Liver (tissue), 8 donors: ENCODE measurements at regions not wholly inside any gene's neighbourhood (a gene's known extent, or its start where the extent isn't known, plus 50 kb on each side); places are given as distances from the start of the nearest gene placed in this dataset.

Experiments
- DNase-seq: peaks from one replicate; pipeline ENCODE4 v3.0.0-alpha.2; 2017; ENCODE audit warnings: low spot score
- H3K27ac ChIP-seq, 2 donors: one replicate each; pipeline ENCODE4 v1.7.0; 2013; ENCODE audit warnings: inconsistent platforms in 2 of 2, low read length in 2 of 2, control low read depth in 1 of 2, low read depth in 1 of 2, mild to moderate bottlenecking in 1 of 2
- H3K27me3 ChIP-seq, 4 donors: one replicate each; pipeline versions ENCODE4 v1.6.1 to v1.7.0; 2013; ENCODE audit warnings: low read length in 3 of 4, inconsistent platforms in 1 of 4, mild to moderate bottlenecking in 1 of 4, moderate library complexity in 1 of 4; ENCODE audit not compliant: control insufficient read depth in 4 of 4, insufficient read depth in 4 of 4
- H3K36me3 ChIP-seq, 4 donors: one replicate each; pipeline versions ENCODE4 v1.6.1 to v1.7.0; 2013; ENCODE audit warnings: low read length in 3 of 4, mild to moderate bottlenecking in 3 of 4, low read depth in 1 of 4, moderate library complexity in 1 of 4; ENCODE audit not compliant: control insufficient read depth in 4 of 4, insufficient read depth in 3 of 4
- H3K4me1 ChIP-seq, 4 donors: one replicate each; pipeline versions ENCODE4 v1.6.1 to v1.7.0; 2013; ENCODE audit warnings: low read length in 3 of 4, mild to moderate bottlenecking in 3 of 4, moderate library complexity in 1 of 4; ENCODE audit not compliant: control insufficient read depth in 4 of 4, insufficient read depth in 4 of 4
- H3K4me3 ChIP-seq, 3 donors: one replicate each; pipeline versions ENCODE4 v1.6.1 to v1.7.0; 2013; ENCODE audit warnings: low read length in 3 of 3, control low read depth in 1 of 3, low read depth in 1 of 3, mild to moderate bottlenecking in 1 of 3
- H3K9ac ChIP-seq, 2 donors: one replicate each; pipeline ENCODE4 v1.7.0; 2013; ENCODE audit warnings: low read length in 2 of 2, mild to moderate bottlenecking in 2 of 2, moderate library complexity in 2 of 2, control low read depth in 1 of 2, low read depth in 1 of 2
- H3K9me3 ChIP-seq, 4 donors: one replicate each; pipeline versions ENCODE4 v1.6.1 to v1.7.0; 2013; ENCODE audit warnings: low read length in 3 of 4; ENCODE audit not compliant: control insufficient read depth in 4 of 4
- EGR1 ChIP-seq, 2 donors: IDR thresholded peaks; 2 replicates each; pipeline ENCODE4 v1.6.1; 2016 to 2018; ENCODE audit warnings: antibody characterized with exemption in 2 of 2, low read depth in 2 of 2
- FOXA1 ChIP-seq: IDR thresholded peaks from 2 replicates; pipeline ENCODE4 v1.6.1; 2016; ENCODE audit warnings: antibody characterized with exemption
- FOXA2 ChIP-seq: IDR thresholded peaks from 2 replicates; pipeline ENCODE4 v1.6.1; 2016; ENCODE audit warnings: antibody characterized with exemption
- GABPA ChIP-seq, 2 donors: IDR thresholded peaks in 1 of 2; conservative IDR thresholded peaks in 1 of 2; 2 replicates each; pipeline ENCODE4 v1.6.1; 2016; ENCODE audit warnings: antibody characterized with exemption in 2 of 2, mild to moderate bottlenecking in 1 of 2, moderate library complexity in 1 of 2
- HNF4A ChIP-seq, 2 donors: conservative IDR thresholded peaks; 2 replicates each; pipeline ENCODE4 v1.6.1; 2016; ENCODE audit warnings: antibody characterized with exemption in 2 of 2, mild to moderate bottlenecking in 2 of 2
- HNF4G ChIP-seq: IDR thresholded peaks from 2 replicates; pipeline ENCODE4 v1.6.1; 2016; ENCODE audit warnings: antibody characterized with exemption
- JUND ChIP-seq, 2 donors: IDR thresholded peaks; 2 replicates each; pipeline ENCODE4 v1.6.1; 2016; ENCODE audit warnings: antibody characterized with exemption in 2 of 2
- NR2F2 ChIP-seq: IDR thresholded peaks from 2 replicates; pipeline ENCODE4 v1.6.1; 2016; ENCODE audit warnings: antibody characterized with exemption
- RAD21 ChIP-seq, 2 donors: IDR thresholded peaks; 2 replicates each; pipeline ENCODE4 v1.6.1; 2016; ENCODE audit warnings: antibody characterized with exemption in 2 of 2, mild to moderate bottlenecking in 2 of 2
- RXRA ChIP-seq, 2 donors: IDR thresholded peaks; 2 replicates each; pipeline ENCODE4 v1.6.1; 2017 to 2018; ENCODE audit warnings: antibody characterized with exemption in 2 of 2, mild to moderate bottlenecking in 1 of 2
- SP1 ChIP-seq: IDR thresholded peaks from 2 replicates; pipeline ENCODE4 v1.6.1; 2018; ENCODE audit warnings: antibody characterized with exemption, mild to moderate bottlenecking
- TAF1 ChIP-seq: conservative IDR thresholded peaks from 2 replicates; pipeline ENCODE4 v1.6.1; 2016; ENCODE audit warnings: antibody characterized with exemption, mild to moderate bottlenecking
- YY1 ChIP-seq: IDR thresholded peaks from 2 replicates; pipeline ENCODE4 v1.6.1; 2016; ENCODE audit warnings: antibody characterized with exemption, mild to moderate bottlenecking
- WGBS: extraction: QIAGEN DNeasy Blood & Tissue Kit; methylation state at CpG from one replicate; pipeline ENCODE4 v1.1.7; 2013; 5-methylcytosine and 5-hydroxymethylcytosine counted together
- TF ChIP-seq, protein P1 (sequence below): IDR thresholded peaks from 2 replicates; pipeline ENCODE4 v1.6.1; 2016; ENCODE audit warnings: antibody characterized with exemption
- TF ChIP-seq, protein P2 (sequence below): IDR thresholded peaks from 2 replicates; pipeline ENCODE4 v1.6.1; 2016; ENCODE audit warnings: antibody characterized with exemption
- TF ChIP-seq, protein P3 (sequence below): fragments of 150-350 bp; IDR thresholded peaks from 2 replicates; pipeline ENCODE4 v1.5.1; 2017; ENCODE audit warnings: improper control_type of control experiment, low read depth, low read length; ENCODE audit not compliant: missing input control
- TF ChIP-seq, protein P4 (sequence below): IDR thresholded peaks from 2 replicates; pipeline ENCODE4 v1.6.1; 2016; ENCODE audit warnings: antibody characterized with exemption, mild to moderate bottlenecking
- TF ChIP-seq, protein P5 (sequence below): IDR thresholded peaks from 2 replicates; pipeline ENCODE4 v1.6.1; 2016; ENCODE audit warnings: antibody characterized with exemption
- donor health status: healthy.
- donor health status: healthy.
- donor health status: healthy.
- donor health status: healthy.
- donor health status: healthy.

DNA sequence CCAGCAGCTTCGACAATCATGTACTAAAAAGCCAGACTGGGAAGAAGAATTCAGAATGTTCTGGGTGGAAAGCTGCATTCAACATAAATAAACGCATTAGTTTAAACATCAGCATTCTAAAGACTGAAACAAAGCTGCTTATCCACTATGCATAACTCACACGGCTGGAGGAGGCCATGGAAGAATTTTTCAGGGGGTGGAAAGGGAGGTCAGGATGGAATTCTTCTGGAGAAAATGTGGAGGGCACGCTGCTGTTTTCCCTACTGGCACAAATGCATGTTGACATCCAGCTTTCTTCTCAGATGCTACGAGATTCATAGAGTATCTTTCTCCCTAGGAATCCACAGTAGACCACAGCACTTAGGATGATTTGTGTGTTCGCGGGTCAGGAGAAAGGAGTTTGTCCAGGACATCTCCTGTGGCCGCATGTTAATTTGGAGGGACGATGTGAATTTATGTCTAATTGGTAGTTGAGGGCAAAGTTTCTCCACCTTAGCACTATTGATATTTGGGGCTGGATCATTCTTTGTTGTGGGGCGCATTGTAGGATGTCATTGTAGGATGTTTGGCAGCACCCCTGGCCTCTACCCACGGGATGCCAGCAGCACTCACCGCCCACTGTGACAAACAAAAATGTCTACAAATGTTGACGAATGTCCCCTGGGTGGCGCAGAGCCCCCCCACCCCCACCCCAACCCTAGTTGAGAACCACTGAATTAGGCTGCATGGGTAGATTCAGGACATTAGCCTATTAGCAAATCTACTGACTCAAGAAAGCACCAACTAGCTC lies 86.5 kb upstream of the KAZN start:
- no peak for DNase-seq
- H3K4me3 ChIP-seq = no peak overlapping the region
- no peak overlapping the region for H3K27ac ChIP-seq
- no peaks in the 10 kb centered on the region for H3K4me1 ChIP-seq
- H3K27me3 ChIP-seq = peaks cover 0 to 9% (median 0%) of the 10 kb centered on the region in 4 donors
- H3K9ac ChIP-seq = no peak overlapping the region
- H3K9me3 ChIP-seq = no peaks in the 10 kb centered on the region
- WGBS = 73% methylated on average over 14 of the region's 14 CpGs
- TF ChIP-seq, protein P1, sequence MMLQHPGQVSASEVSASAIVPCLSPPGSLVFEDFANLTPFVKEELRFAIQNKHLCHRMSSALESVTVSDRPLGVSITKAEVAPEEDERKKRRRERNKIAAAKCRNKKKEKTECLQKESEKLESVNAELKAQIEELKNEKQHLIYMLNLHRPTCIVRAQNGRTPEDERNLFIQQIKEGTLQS = no peak
- TF ChIP-seq, protein P2, sequence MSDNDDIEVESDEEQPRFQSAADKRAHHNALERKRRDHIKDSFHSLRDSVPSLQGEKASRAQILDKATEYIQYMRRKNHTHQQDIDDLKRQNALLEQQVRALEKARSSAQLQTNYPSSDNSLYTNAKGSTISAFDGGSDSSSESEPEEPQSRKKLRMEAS = no peak
- TF ChIP-seq NR2F2 (no peak), JUND (IDR thresholded peaks at IDR 0.05) (no peak), GABPA (IDR thresholded peaks at IDR 0.05 in 1 of 2, conservative IDR thresholded peaks at IDR 0.05 in 1 of 2) (no peak)
- H3K36me3 ChIP-seq = no peaks in the 10 kb centered on the region

DNA sequence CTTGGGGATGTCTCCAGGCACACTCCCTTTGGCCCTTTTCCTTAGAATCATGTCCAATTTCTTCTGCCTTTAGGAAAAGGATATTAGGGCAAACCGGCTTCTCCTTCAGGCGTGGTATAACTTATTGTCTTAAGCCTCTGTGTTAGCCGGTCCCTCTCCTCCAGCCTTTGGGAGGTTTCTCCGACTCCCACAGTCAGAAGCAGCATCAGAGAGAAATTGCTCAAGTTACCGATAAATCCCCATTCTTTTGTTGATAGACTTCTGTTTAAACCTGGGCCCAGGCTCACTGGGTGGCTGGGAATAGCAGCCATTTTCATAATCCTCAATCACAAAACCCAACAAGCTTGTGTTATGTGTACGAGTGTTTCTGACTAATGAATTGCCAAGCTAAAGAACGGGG lies 85.4 kb upstream of the KAZN start:
- H3K27ac ChIP-seq = no peak overlapping the region
- H3K9ac ChIP-seq = no peak overlapping the region
- no peaks in the 10 kb centered on the region for H3K4me1 ChIP-seq
- peaks cover 0 to 9% (median 0%) of the 10 kb centered on the region in 4 donors for H3K27me3 ChIP-seq
- 88% methylated on average over 7 of the region's 7 CpGs for WGBS
- no peak for TF ChIP-seq RXRA (IDR thresholded peaks at IDR 0.05)
- TF ChIP-seq, protein P3, sequence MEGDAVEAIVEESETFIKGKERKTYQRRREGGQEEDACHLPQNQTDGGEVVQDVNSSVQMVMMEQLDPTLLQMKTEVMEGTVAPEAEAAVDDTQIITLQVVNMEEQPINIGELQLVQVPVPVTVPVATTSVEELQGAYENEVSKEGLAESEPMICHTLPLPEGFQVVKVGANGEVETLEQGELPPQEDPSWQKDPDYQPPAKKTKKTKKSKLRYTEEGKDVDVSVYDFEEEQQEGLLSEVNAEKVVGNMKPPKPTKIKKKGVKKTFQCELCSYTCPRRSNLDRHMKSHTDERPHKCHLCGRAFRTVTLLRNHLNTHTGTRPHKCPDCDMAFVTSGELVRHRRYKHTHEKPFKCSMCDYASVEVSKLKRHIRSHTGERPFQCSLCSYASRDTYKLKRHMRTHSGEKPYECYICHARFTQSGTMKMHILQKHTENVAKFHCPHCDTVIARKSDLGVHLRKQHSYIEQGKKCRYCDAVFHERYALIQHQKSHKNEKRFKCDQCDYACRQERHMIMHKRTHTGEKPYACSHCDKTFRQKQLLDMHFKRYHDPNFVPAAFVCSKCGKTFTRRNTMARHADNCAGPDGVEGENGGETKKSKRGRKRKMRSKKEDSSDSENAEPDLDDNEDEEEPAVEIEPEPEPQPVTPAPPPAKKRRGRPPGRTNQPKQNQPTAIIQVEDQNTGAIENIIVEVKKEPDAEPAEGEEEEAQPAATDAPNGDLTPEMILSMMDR = no peak
- no peak for TF ChIP-seq TAF1
- TF ChIP-seq FOXA1 = no peak
- TF ChIP-seq EGR1 (IDR thresholded peaks at IDR 0.05; ENCODE audit: low read depth in 2 of 2) = no peak
- no peak for TF ChIP-seq FOXA2
- TF ChIP-seq GABPA (IDR thresholded peaks at IDR 0.05 in 1 of 2, conservative IDR thresholded peaks at IDR 0.05 in 1 of 2) = no peak
- TF ChIP-seq, protein P4, sequence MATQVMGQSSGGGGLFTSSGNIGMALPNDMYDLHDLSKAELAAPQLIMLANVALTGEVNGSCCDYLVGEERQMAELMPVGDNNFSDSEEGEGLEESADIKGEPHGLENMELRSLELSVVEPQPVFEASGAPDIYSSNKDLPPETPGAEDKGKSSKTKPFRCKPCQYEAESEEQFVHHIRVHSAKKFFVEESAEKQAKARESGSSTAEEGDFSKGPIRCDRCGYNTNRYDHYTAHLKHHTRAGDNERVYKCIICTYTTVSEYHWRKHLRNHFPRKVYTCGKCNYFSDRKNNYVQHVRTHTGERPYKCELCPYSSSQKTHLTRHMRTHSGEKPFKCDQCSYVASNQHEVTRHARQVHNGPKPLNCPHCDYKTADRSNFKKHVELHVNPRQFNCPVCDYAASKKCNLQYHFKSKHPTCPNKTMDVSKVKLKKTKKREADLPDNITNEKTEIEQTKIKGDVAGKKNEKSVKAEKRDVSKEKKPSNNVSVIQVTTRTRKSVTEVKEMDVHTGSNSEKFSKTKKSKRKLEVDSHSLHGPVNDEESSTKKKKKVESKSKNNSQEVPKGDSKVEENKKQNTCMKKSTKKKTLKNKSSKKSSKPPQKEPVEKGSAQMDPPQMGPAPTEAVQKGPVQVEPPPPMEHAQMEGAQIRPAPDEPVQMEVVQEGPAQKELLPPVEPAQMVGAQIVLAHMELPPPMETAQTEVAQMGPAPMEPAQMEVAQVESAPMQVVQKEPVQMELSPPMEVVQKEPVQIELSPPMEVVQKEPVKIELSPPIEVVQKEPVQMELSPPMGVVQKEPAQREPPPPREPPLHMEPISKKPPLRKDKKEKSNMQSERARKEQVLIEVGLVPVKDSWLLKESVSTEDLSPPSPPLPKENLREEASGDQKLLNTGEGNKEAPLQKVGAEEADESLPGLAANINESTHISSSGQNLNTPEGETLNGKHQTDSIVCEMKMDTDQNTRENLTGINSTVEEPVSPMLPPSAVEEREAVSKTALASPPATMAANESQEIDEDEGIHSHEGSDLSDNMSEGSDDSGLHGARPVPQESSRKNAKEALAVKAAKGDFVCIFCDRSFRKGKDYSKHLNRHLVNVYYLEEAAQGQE = no peak
- TF ChIP-seq HNF4A (conservative IDR thresholded peaks at IDR 0.05) = no peak
- TF ChIP-seq JUND (IDR thresholded peaks at IDR 0.05) = no peak
- TF ChIP-seq, protein P1 = no peak
- no peak for TF ChIP-seq SP1
- TF ChIP-seq YY1 = no peak
- TF ChIP-seq NR2F2 = no peak
- TF ChIP-seq HNF4G = no peak
- TF ChIP-seq, protein P2 = no peak
- TF ChIP-seq, protein P5, sequence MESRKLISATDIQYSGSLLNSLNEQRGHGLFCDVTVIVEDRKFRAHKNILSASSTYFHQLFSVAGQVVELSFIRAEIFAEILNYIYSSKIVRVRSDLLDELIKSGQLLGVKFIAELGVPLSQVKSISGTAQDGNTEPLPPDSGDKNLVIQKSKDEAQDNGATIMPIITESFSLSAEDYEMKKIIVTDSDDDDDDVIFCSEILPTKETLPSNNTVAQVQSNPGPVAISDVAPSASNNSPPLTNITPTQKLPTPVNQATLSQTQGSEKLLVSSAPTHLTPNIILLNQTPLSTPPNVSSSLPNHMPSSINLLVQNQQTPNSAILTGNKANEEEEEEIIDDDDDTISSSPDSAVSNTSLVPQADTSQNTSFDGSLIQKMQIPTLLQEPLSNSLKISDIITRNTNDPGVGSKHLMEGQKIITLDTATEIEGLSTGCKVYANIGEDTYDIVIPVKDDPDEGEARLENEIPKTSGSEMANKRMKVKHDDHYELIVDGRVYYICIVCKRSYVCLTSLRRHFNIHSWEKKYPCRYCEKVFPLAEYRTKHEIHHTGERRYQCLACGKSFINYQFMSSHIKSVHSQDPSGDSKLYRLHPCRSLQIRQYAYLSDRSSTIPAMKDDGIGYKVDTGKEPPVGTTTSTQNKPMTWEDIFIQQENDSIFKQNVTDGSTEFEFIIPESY = no peak
- TF ChIP-seq RAD21 (IDR thresholded peaks at IDR 0.05) = no peak
- no peaks in the 10 kb centered on the region for H3K36me3 ChIP-seq
- no peak overlapping the region for H3K4me3 ChIP-seq
- DNase-seq = no peak
- H3K9me3 ChIP-seq = no peaks in the 10 kb centered on the region
